ENCODE measurements at regions not wholly inside any gene's neighbourhood (a gene's known extent, or its start where the extent isn't known, plus 50 kb on each side); places are given as distances from the start of the nearest gene placed in this dataset.

GRCh38 chr13:99751517-99752199 is 219.9 kb downstream of the ZIC5 start:
- WGBS (ENCODE audit: insufficient coverage): 97% methylated on average over 6 of the region's 10 CpGs
- Histone ChIP-seq H3K4me3 (ENCODE audit: control insufficient read depth in 1 of 7, extremely low read depth in 1 of 7, insufficient read depth in 4 of 7, low read depth in 2 of 7, low read length in 6 of 7) (no peak overlapping the region), H3K9me3 (ENCODE audit: control extremely low read depth in 1 of 5, control insufficient read depth in 4 of 5, insufficient read depth in 2 of 5, low read depth in 1 of 5, low read length in 4 of 5) (no peaks in the 10 kb centered on the region), H3K27ac (ENCODE audit: insufficient read depth in 1 of 2, low read depth in 1 of 2, low read length in 2 of 2, poor library complexity in 1 of 2, severe bottlenecking in 2 of 2) (no peak overlapping the region), H3K27me3 (replicated peaks in 2 of 5; ENCODE audit: control insufficient read depth in 4 of 5, insufficient read depth in 5 of 5, low read length in 4 of 5) (no peaks in the 10 kb centered on the region), H3K4me1 (ENCODE audit: control extremely low read depth in 1 of 4, control insufficient read depth in 4 of 4, insufficient read depth in 4 of 4, low read length in 3 of 4) (no peaks in the 10 kb centered on the region), H3K36me3 (ENCODE audit: control insufficient read depth in 4 of 4, insufficient read depth in 4 of 4, low read length in 3 of 4) (no peaks in the 10 kb centered on the region)
- no peak for DNase-seq
- ChIA-PET CTCF (no interaction called here), POLR2A (no interaction called here)

- Histone ChIP-seq H3K9me3 (ENCODE audit: control extremely low read depth in 1 of 5, control insufficient read depth in 4 of 5, insufficient read depth in 2 of 5, low read depth in 1 of 5, low read length in 4 of 5) (no peaks in the 10 kb centered on the region), H3K27ac (ENCODE audit: insufficient read depth in 1 of 2, low read depth in 1 of 2, low read length in 2 of 2, poor library complexity in 1 of 2, severe bottlenecking in 2 of 2) (no peak overlapping the region), H3K4me1 (ENCODE audit: control extremely low read depth in 1 of 4, control insufficient read depth in 4 of 4, insufficient read depth in 4 of 4, low read length in 3 of 4) (no peaks in the 10 kb centered on the region), H3K4me3 (ENCODE audit: control insufficient read depth in 1 of 7, extremely low read depth in 1 of 7, insufficient read depth in 4 of 7, low read depth in 2 of 7, low read length in 6 of 7) (no peak overlapping the region), H3K36me3 (ENCODE audit: control insufficient read depth in 4 of 4, insufficient read depth in 4 of 4, low read length in 3 of 4) (no peaks in the 10 kb centered on the region), H3K27me3 (replicated peaks in 2 of 5; ENCODE audit: control insufficient read depth in 4 of 5, insufficient read depth in 5 of 5, low read length in 4 of 5) (no peaks in the 10 kb centered on the region)
- 97% methylated on average over 8 of the region's 8 CpGs for WGBS (ENCODE audit: insufficient coverage)
- CTCF ChIA-PET: no interaction called here
- no peak for DNase-seq
- POLR2A ChIA-PET: no interaction called here
Measured at GRCh38 chr13:99750951-99751350, 220.6 kb downstream of the ZIC5 start.

DNA sequence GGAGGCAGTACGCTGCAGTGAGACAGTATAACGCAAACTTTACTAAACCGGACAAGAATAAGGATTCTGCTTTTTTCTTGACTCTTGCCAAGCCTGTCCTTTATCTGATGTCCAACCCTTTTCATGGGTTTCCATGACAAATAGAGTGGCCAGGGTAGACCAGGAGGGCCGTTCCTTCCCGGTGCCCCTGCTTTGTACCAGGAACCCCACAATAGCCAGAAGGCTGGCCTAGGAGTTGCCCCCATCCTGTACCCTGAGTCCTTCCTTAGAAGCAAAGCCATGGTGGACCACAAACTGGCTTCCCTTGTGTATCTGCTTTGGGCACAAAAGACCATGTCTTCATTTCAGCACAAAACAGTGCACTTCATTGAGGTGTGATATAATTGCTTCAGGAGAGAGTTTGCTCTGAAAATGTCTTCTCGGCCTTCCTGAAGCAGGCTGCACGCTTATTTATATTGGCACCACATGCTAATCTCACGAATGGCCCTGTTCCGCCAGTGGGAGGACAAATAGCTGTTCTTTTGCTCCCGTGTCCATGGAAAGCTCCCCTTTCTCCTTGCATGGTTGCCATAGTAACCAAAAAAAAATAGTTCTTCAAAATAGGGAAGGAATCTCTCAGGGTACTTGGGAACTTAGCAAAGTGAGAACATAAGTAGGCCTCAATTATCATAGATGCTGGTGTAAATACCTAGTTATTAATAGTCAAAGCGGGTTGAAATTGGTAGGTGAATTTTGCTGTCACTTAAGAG is 222.1 kb downstream of the ZIC5 start:
- WGBS (ENCODE audit: insufficient coverage): over 99% methylated on average over 9 of the region's 11 CpGs
- H3K4me3 ChIP-seq (ENCODE audit: control insufficient read depth in 1 of 7, extremely low read depth in 1 of 7, insufficient read depth in 4 of 7, low read depth in 2 of 7, low read length in 6 of 7): no peak overlapping the region
- ChIA-PET POLR2A (no interaction called here), CTCF (no interaction called here)
- H3K9me3 ChIP-seq (ENCODE audit: control extremely low read depth in 1 of 5, control insufficient read depth in 4 of 5, insufficient read depth in 2 of 5, low read depth in 1 of 5, low read length in 4 of 5): no peaks in the 10 kb centered on the region
- H3K4me1 ChIP-seq (ENCODE audit: control extremely low read depth in 1 of 4, control insufficient read depth in 4 of 4, insufficient read depth in 4 of 4, low read length in 3 of 4): no peaks in the 10 kb centered on the region
- H3K27ac ChIP-seq (ENCODE audit: insufficient read depth in 1 of 2, low read depth in 1 of 2, low read length in 2 of 2, poor library complexity in 1 of 2, severe bottlenecking in 2 of 2): no peak overlapping the region
- no peak for DNase-seq
- H3K36me3 ChIP-seq (ENCODE audit: control insufficient read depth in 4 of 4, insufficient read depth in 4 of 4, low read length in 3 of 4): no peaks in the 10 kb centered on the region
- H3K27me3 ChIP-seq (replicated peaks in 2 of 5; ENCODE audit: control insufficient read depth in 4 of 5, insufficient read depth in 5 of 5, low read length in 4 of 5): no peaks in the 10 kb centered on the region

- Histone ChIP-seq H3K9me3 (ENCODE audit: control extremely low read depth in 1 of 5, control insufficient read depth in 4 of 5, insufficient read depth in 2 of 5, low read depth in 1 of 5, low read length in 4 of 5) (no peaks in the 10 kb centered on the region), H3K27ac (ENCODE audit: insufficient read depth in 1 of 2, low read depth in 1 of 2, low read length in 2 of 2, poor library complexity in 1 of 2, severe bottlenecking in 2 of 2) (no peak overlapping the region), H3K27me3 (replicated peaks in 2 of 5; ENCODE audit: control insufficient read depth in 4 of 5, insufficient read depth in 5 of 5, low read length in 4 of 5) (no peaks in the 10 kb centered on the region), H3K36me3 (ENCODE audit: control insufficient read depth in 4 of 4, insufficient read depth in 4 of 4, low read length in 3 of 4) (no peaks in the 10 kb centered on the region), H3K4me1 (ENCODE audit: control extremely low read depth in 1 of 4, control insufficient read depth in 4 of 4, insufficient read depth in 4 of 4, low read length in 3 of 4) (peaks cover 0 to 7% (median 2%) of the 10 kb centered on the region in 4 experiments), H3K4me3 (ENCODE audit: control insufficient read depth in 1 of 7, extremely low read depth in 1 of 7, insufficient read depth in 4 of 7, low read depth in 2 of 7, low read length in 6 of 7) (no peak overlapping the region)
- WGBS (ENCODE audit: insufficient coverage): 97% methylated on average over 4 of the region's 7 CpGs
- ChIA-PET CTCF (no interaction called here), POLR2A (no interaction called here)
- no peak for DNase-seq
Measured at GRCh38 chr13:99747403-99747710, 224.2 kb downstream of the ZIC5 start.

- ChIA-PET CTCF (no interaction called here), POLR2A (no interaction called here)
- no peak overlapping the region for H3K27ac ChIP-seq (ENCODE audit: insufficient read depth in 1 of 2, low read depth in 1 of 2, low read length in 2 of 2, poor library complexity in 1 of 2, severe bottlenecking in 2 of 2)
- H3K27me3 ChIP-seq (replicated peaks in 2 of 5; ENCODE audit: control insufficient read depth in 4 of 5, insufficient read depth in 5 of 5, low read length in 4 of 5): no peaks in the 10 kb centered on the region
- no peak for DNase-seq
- no peaks in the 10 kb centered on the region for H3K36me3 ChIP-seq (ENCODE audit: control insufficient read depth in 4 of 4, insufficient read depth in 4 of 4, low read length in 3 of 4)
- peaks cover 0 to 11% (median 2%) of the 10 kb centered on the region in 4 experiments for H3K4me1 ChIP-seq (ENCODE audit: control extremely low read depth in 1 of 4, control insufficient read depth in 4 of 4, insufficient read depth in 4 of 4, low read length in 3 of 4)
- 97% methylated on average over 9 of the region's 14 CpGs for WGBS (ENCODE audit: insufficient coverage)
- no peak overlapping the region for H3K4me3 ChIP-seq (ENCODE audit: control insufficient read depth in 1 of 7, extremely low read depth in 1 of 7, insufficient read depth in 4 of 7, low read depth in 2 of 7, low read length in 6 of 7)
- H3K9me3 ChIP-seq (ENCODE audit: control extremely low read depth in 1 of 5, control insufficient read depth in 4 of 5, insufficient read depth in 2 of 5, low read depth in 1 of 5, low read length in 4 of 5): no peaks in the 10 kb centered on the region
Measured at GRCh38 chr13:99746637-99747402, 224.7 kb downstream of the ZIC5 start.

GRCh38 chr13:99743094-99743493 is 228.5 kb downstream of the ZIC5 start:
- ChIA-PET POLR2A (no interaction called here), CTCF (no interaction called here)
- Histone ChIP-seq H3K4me1 (ENCODE audit: control extremely low read depth in 1 of 4, control insufficient read depth in 4 of 4, insufficient read depth in 4 of 4, low read length in 3 of 4) (peaks cover 4 to 40% (median 18%) of the 10 kb centered on the region in 4 experiments), H3K36me3 (ENCODE audit: control insufficient read depth in 4 of 4, insufficient read depth in 4 of 4, low read length in 3 of 4) (no peaks in the 10 kb centered on the region), H3K9me3 (ENCODE audit: control extremely low read depth in 1 of 5, control insufficient read depth in 4 of 5, insufficient read depth in 2 of 5, low read depth in 1 of 5, low read length in 4 of 5) (no peaks in the 10 kb centered on the region), H3K4me3 (ENCODE audit: control insufficient read depth in 1 of 7, extremely low read depth in 1 of 7, insufficient read depth in 4 of 7, low read depth in 2 of 7, low read length in 6 of 7) (no peak overlapping the region), H3K27me3 (replicated peaks in 2 of 5; ENCODE audit: control insufficient read depth in 4 of 5, insufficient read depth in 5 of 5, low read length in 4 of 5) (no peaks in the 10 kb centered on the region), H3K27ac (ENCODE audit: insufficient read depth in 1 of 2, low read depth in 1 of 2, low read length in 2 of 2, poor library complexity in 1 of 2, severe bottlenecking in 2 of 2) (no peak overlapping the region)
- no peak for DNase-seq
- WGBS (ENCODE audit: insufficient coverage): 100% methylated on average over 3 of the region's 4 CpGs

GRCh38 chr13:99741960-99742359 is 229.6 kb downstream of the ZIC5 start:
- POLR2A ChIA-PET: no interaction called here
- Histone ChIP-seq H3K36me3 (ENCODE audit: control insufficient read depth in 4 of 4, insufficient read depth in 4 of 4, low read length in 3 of 4) (no peaks in the 10 kb centered on the region), H3K4me3 (ENCODE audit: control insufficient read depth in 1 of 7, extremely low read depth in 1 of 7, insufficient read depth in 4 of 7, low read depth in 2 of 7, low read length in 6 of 7) (no peak overlapping the region), H3K27me3 (replicated peaks in 2 of 5; ENCODE audit: control insufficient read depth in 4 of 5, insufficient read depth in 5 of 5, low read length in 4 of 5) (no peaks in the 10 kb centered on the region), H3K27ac (ENCODE audit: insufficient read depth in 1 of 2, low read depth in 1 of 2, low read length in 2 of 2, poor library complexity in 1 of 2, severe bottlenecking in 2 of 2) (no peak overlapping the region), H3K4me1 (ENCODE audit: control extremely low read depth in 1 of 4, control insufficient read depth in 4 of 4, insufficient read depth in 4 of 4, low read length in 3 of 4) (peaks cover 4 to 50% (median 18%) of the 10 kb centered on the region in 4 experiments), H3K9me3 (ENCODE audit: control extremely low read depth in 1 of 5, control insufficient read depth in 4 of 5, insufficient read depth in 2 of 5, low read depth in 1 of 5, low read length in 4 of 5) (no peaks in the 10 kb centered on the region)
- 97% methylated on average over 6 of the region's 6 CpGs for WGBS (ENCODE audit: insufficient coverage)
- DNase-seq: no peak
- CTCF ChIA-PET: interaction anchor here (1.0 kb wide), 1 partner anchor 54 kb away, joined by 3 read pairs; no protein-coding TSS in a partner anchor

Measured in common myeloid progenitor, CD34-positive (primary cell).